ENCODE measurements at regions not wholly inside any gene's neighbourhood (a gene's known extent, or its start where the extent isn't known, plus 50 kb on each side); places are given as distances from the start of the nearest gene placed in this dataset.
"Not testable (repeated sequence)": the region's sequence is repeated elsewhere in the genome, so short reads cannot be mapped to it uniquely, and the experiment has no call there.

GRCh38 chr9:31744589-31744988 is 639.9 kb upstream of the ACO1 start:
- DNase-seq (ENCODE audit: low read depth) = no peak

- no peak for DNase-seq (ENCODE audit: low read depth)
Observed at GRCh38 chr9:31745468-31745867, 639.0 kb upstream of the ACO1 start.

GRCh38 chr9:31745886-31746285 is 638.6 kb upstream of the ACO1 start:
- DNase-seq (ENCODE audit: low read depth) = no peak

GRCh38 chr9:31753756-31754155 is 630.7 kb upstream of the ACO1 start:
- DNase-seq (ENCODE audit: low read depth) = no peak

GRCh38 chr9:31759703-31760102 is 624.7 kb upstream of the ACO1 start:
- DNase-seq (ENCODE audit: low read depth) = no peak

- DNase-seq (ENCODE audit: low read depth) = not testable (repeated sequence)
Observed at GRCh38 chr9:31774021-31774420, 610.4 kb upstream of the ACO1 start.

- no peak for DNase-seq (ENCODE audit: low read depth)
Observed at GRCh38 chr9:31774571-31774970, 609.9 kb upstream of the ACO1 start.

- no peak for DNase-seq (ENCODE audit: low read depth)
Observed at GRCh38 chr9:31776471-31776870, 608.0 kb upstream of the ACO1 start.

- no peak for DNase-seq (ENCODE audit: low read depth)
Observed at GRCh38 chr9:31783491-31783890, 601.0 kb upstream of the ACO1 start.

- no peak for DNase-seq (ENCODE audit: low read depth)
Observed at GRCh38 chr9:31790720-31791119, 593.7 kb upstream of the ACO1 start.

GRCh38 chr9:31799953-31800609 is 584.4 kb upstream of the ACO1 start:
- DNase-seq (ENCODE audit: low read depth) = peak; percentile 4

- no peak for DNase-seq (ENCODE audit: low read depth)
Observed at GRCh38 chr9:31807574-31808256, 576.7 kb upstream of the ACO1 start.

- no peak for DNase-seq (ENCODE audit: low read depth)
Observed at GRCh38 chr9:31808766-31809165, 575.7 kb upstream of the ACO1 start.

GRCh38 chr9:31820426-31820825 is 564.0 kb upstream of the ACO1 start:
- no peak for DNase-seq (ENCODE audit: low read depth)

- DNase-seq (ENCODE audit: low read depth) = no peak
Observed at GRCh38 chr9:31821583-31821982, 562.9 kb upstream of the ACO1 start.

- DNase-seq (ENCODE audit: low read depth) = no peak
Observed at GRCh38 chr9:31823365-31823764, 561.1 kb upstream of the ACO1 start.

GRCh38 chr9:31824860-31825259 is 559.6 kb upstream of the ACO1 start:
- no peak for DNase-seq (ENCODE audit: low read depth)

GRCh38 chr9:31837211-31837610 is 547.2 kb upstream of the ACO1 start:
- no peak for DNase-seq (ENCODE audit: low read depth)

GRCh38 chr9:31839273-31839672 is 545.2 kb upstream of the ACO1 start:
- DNase-seq (ENCODE audit: low read depth) = peak; percentile 39

- no peak for DNase-seq (ENCODE audit: low read depth)
Observed at GRCh38 chr9:31840702-31841101, 543.7 kb upstream of the ACO1 start.

GRCh38 chr9:31847963-31848362 is 536.5 kb upstream of the ACO1 start:
- DNase-seq (ENCODE audit: low read depth) = peak; percentile 49

GRCh38 chr9:31848505-31849285 is 535.7 kb upstream of the ACO1 start:
- DNase-seq (ENCODE audit: low read depth) = peak; percentile 79

GRCh38 chr9:31854187-31854586 is 530.3 kb upstream of the ACO1 start:
- no peak for DNase-seq (ENCODE audit: low read depth)

Measured in RPMI7951 (cell line).